ENCODE measurements at regions not wholly inside any gene's neighbourhood (a gene's known extent, or its start where the extent isn't known, plus 50 kb on each side); places are given as distances from the start of the nearest gene placed in this dataset.
"Not testable (repeated sequence)": the region's sequence is repeated elsewhere in the genome, so short reads cannot be mapped to it uniquely, and the experiment has no call there.

GRCh38 chr12:96108941-96109340 lies 73.6 kb upstream of the LTA4H start:
- TF ChIP-seq, protein P1, sequence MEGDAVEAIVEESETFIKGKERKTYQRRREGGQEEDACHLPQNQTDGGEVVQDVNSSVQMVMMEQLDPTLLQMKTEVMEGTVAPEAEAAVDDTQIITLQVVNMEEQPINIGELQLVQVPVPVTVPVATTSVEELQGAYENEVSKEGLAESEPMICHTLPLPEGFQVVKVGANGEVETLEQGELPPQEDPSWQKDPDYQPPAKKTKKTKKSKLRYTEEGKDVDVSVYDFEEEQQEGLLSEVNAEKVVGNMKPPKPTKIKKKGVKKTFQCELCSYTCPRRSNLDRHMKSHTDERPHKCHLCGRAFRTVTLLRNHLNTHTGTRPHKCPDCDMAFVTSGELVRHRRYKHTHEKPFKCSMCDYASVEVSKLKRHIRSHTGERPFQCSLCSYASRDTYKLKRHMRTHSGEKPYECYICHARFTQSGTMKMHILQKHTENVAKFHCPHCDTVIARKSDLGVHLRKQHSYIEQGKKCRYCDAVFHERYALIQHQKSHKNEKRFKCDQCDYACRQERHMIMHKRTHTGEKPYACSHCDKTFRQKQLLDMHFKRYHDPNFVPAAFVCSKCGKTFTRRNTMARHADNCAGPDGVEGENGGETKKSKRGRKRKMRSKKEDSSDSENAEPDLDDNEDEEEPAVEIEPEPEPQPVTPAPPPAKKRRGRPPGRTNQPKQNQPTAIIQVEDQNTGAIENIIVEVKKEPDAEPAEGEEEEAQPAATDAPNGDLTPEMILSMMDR (IDR thresholded peaks at IDR 0.05; ENCODE audit: insufficient read depth, low read length) = not testable (repeated sequence)
- TF ChIP-seq, protein P2, sequence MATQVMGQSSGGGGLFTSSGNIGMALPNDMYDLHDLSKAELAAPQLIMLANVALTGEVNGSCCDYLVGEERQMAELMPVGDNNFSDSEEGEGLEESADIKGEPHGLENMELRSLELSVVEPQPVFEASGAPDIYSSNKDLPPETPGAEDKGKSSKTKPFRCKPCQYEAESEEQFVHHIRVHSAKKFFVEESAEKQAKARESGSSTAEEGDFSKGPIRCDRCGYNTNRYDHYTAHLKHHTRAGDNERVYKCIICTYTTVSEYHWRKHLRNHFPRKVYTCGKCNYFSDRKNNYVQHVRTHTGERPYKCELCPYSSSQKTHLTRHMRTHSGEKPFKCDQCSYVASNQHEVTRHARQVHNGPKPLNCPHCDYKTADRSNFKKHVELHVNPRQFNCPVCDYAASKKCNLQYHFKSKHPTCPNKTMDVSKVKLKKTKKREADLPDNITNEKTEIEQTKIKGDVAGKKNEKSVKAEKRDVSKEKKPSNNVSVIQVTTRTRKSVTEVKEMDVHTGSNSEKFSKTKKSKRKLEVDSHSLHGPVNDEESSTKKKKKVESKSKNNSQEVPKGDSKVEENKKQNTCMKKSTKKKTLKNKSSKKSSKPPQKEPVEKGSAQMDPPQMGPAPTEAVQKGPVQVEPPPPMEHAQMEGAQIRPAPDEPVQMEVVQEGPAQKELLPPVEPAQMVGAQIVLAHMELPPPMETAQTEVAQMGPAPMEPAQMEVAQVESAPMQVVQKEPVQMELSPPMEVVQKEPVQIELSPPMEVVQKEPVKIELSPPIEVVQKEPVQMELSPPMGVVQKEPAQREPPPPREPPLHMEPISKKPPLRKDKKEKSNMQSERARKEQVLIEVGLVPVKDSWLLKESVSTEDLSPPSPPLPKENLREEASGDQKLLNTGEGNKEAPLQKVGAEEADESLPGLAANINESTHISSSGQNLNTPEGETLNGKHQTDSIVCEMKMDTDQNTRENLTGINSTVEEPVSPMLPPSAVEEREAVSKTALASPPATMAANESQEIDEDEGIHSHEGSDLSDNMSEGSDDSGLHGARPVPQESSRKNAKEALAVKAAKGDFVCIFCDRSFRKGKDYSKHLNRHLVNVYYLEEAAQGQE (IDR thresholded peaks at IDR 0.05; ENCODE audit: insufficient replicate concordance, low read depth) = not testable (repeated sequence)
- TF ChIP-seq SPI1 (IDR thresholded peaks at IDR 0.05; ENCODE audit: borderline replicate concordance, low read depth) = not testable (repeated sequence)
